ENCODE measurements at regions not wholly inside any gene's neighbourhood (a gene's known extent, or its start where the extent isn't known, plus 50 kb on each side); places are given as distances from the start of the nearest gene placed in this dataset.

- no peak for DNase-seq
Observed at GRCh38 chr14:65187421-65188049, 85.2 kb upstream of the MAX start.

- DNase-seq: no peak
Observed at GRCh38 chr14:65190312-65190711, 88.0 kb upstream of the MAX start.

- DNase-seq: no peak
Observed at GRCh38 chr14:65191716-65192115, 89.4 kb upstream of the MAX start.

GRCh38 chr14:65192686-65193085 is 90.4 kb upstream of the MAX start:
- DNase-seq: no peak

- DNase-seq: no peak
Observed at GRCh38 chr14:65193916-65194590, 91.7 kb upstream of the MAX start.

GRCh38 chr14:65195042-65195719 is 92.9 kb upstream of the MAX start:
- DNase-seq: no peak

- DNase-seq: no peak
Observed at GRCh38 chr14:65198346-65198745, 96.0 kb upstream of the MAX start.

- no peak for DNase-seq
Observed at GRCh38 chr14:65200454-65200853, 98.1 kb upstream of the MAX start.

GRCh38 chr14:65203574-65203973 is 101.3 kb upstream of the MAX start:
- DNase-seq: no peak

GRCh38 chr14:65204056-65204455 is 101.7 kb upstream of the MAX start:
- DNase-seq: no peak

- no peak for DNase-seq
Observed at GRCh38 chr14:65206078-65206447, 103.7 kb upstream of the MAX start.

- DNase-seq: no peak
Observed at GRCh38 chr14:65206448-65207096, 104.3 kb upstream of the MAX start.

- no peak for DNase-seq
Observed at GRCh38 chr14:65208548-65208947, 106.2 kb upstream of the MAX start.

GRCh38 chr14:65210118-65210821 is 108.0 kb upstream of the MAX start:
- no peak for DNase-seq

GRCh38 chr14:65210822-65211182 is 108.5 kb upstream of the MAX start:
- no peak for DNase-seq

GRCh38 chr14:65211341-65211987 is 109.1 kb upstream of the MAX start:
- DNase-seq: no peak

GRCh38 chr14:65213316-65213715 is 111.0 kb upstream of the MAX start:
- DNase-seq: no peak

- DNase-seq: no peak
Observed at GRCh38 chr14:65214741-65215140, 112.4 kb upstream of the MAX start.

- DNase-seq: no peak
Observed at GRCh38 chr14:65219353-65219752, 117.0 kb upstream of the MAX start.

- DNase-seq: peak; percentile 32
Observed at GRCh38 chr14:65222440-65222858, 120.1 kb upstream of the MAX start.

- DNase-seq: no peak
Observed at GRCh38 chr14:65223636-65224035, 121.3 kb upstream of the MAX start.

- no peak for DNase-seq
Observed at GRCh38 chr14:65224799-65225198, 122.5 kb upstream of the MAX start.
